Neural crest cell (in vitro differentiated cells): ENCODE measurements at regions not wholly inside any gene's neighbourhood (a gene's known extent, or its start where the extent isn't known, plus 50 kb on each side); places are given as distances from the start of the nearest gene placed in this dataset.
"Not testable (repeated sequence)": the region's sequence is repeated elsewhere in the genome, so short reads cannot be mapped to it uniquely, and the experiment has no call there.

Experiments
- DNase-seq: peaks from one replicate; pipeline ENCODE4 v3.0.0; 2021; ENCODE audit warnings: low read depth, mixed read lengths, low spot score
- H3K27ac Mint-ChIP-seq: one replicate; pipeline ENCODE4 v1.8.0; 2021; ENCODE audit warnings: mild to moderate bottlenecking, mixed read lengths; ENCODE audit not compliant: unreplicated experiment
- H3K27me3 Mint-ChIP-seq: 2 replicates; pipeline ENCODE4 v1.8.0; 2021; ENCODE audit warnings: low read depth, mild to moderate bottlenecking, mixed read lengths
- H3K36me3 Mint-ChIP-seq: 2 replicates; pipeline ENCODE4 v1.8.0; 2021; ENCODE audit warnings: low read depth, mild to moderate bottlenecking, mixed read lengths
- H3K4me1 Mint-ChIP-seq: 2 replicates; pipeline ENCODE4 v1.8.0; 2021; ENCODE audit warnings: mixed read lengths
- H3K4me3 Mint-ChIP-seq: one replicate; pipeline ENCODE4 v1.8.0; 2021; ENCODE audit warnings: mild to moderate bottlenecking, mixed read lengths
- H3K9me3 Mint-ChIP-seq: 2 replicates; pipeline ENCODE4 v1.8.0; 2021; ENCODE audit warnings: mixed read lengths
- CTCF ChIP-seq: fragments of 200-600 bp; sonication (generic); conservative IDR thresholded peaks from 2 replicates; pipeline ENCODE4 v1.5.0; 2021; ENCODE audit warnings: antibody characterized with exemption, mild to moderate bottlenecking

GRCh38 chr6:71007298-71007697, 50.4 kb upstream of the B3GAT2 start:
- Mint-ChIP-seq H3K4me1 (peaks cover 12% of the 10 kb centered on the region), H3K36me3 (peaks cover 10% of the 10 kb centered on the region)

DNA sequence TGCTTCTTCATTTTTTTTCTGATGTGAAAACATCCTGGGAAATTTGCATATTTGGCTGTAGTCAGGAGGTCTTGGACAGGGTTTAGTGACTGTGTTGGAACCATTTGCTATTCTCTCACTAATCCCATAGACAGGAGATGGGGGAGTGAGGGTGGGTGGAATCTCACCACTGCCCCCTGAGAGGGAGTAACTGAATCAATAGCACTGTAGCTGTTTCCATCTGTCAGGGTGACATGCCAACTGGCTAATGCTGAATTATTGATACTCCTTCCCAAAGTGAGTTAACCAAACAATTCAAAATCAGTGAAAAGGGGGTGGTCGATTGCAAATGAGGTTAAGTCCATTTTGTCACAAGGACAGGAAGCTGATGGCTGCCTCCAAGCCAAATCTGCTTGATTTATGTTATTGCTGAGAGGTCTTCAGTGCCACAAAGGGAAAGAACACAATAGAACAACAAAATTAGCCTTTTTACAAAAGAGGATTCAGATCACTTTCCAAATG, 55.1 kb upstream of the B3GAT2 start:
- Mint-ChIP-seq H3K27ac (no peak overlapping the region), H3K27me3 (no peaks in the 10 kb centered on the region), H3K4me3 (no peak overlapping the region), H3K9me3 (peaks cover 3% of the 10 kb centered on the region), H3K36me3 (no peaks in the 10 kb centered on the region), H3K4me1 (peaks cover 21% of the 10 kb centered on the region)
- TF ChIP-seq CTCF = no peak
- DNase-seq = no peak

More at GRCh38 chr6:71007298-71007697, 50.4 kb upstream of the B3GAT2 start:
- not testable (repeated sequence) for DNase-seq, H3K27ac Mint-ChIP-seq, H3K4me3 Mint-ChIP-seq, H3K27me3 Mint-ChIP-seq
- H3K9me3 Mint-ChIP-seq = peaks cover 12% of the 10 kb centered on the region

GRCh38 chr6:71012866-71013469, 56.1 kb upstream of the B3GAT2 start:
- Mint-ChIP-seq H3K4me3 (no peak overlapping the region), H3K36me3 (no peaks in the 10 kb centered on the region), H3K27ac (no peak overlapping the region), H3K27me3 (no peaks in the 10 kb centered on the region), H3K4me1 (peaks cover 21% of the 10 kb centered on the region), H3K9me3 (no peaks in the 10 kb centered on the region)
- TF ChIP-seq CTCF = peak; percentile 93
- DNase-seq = peak; percentile 15

DNA sequence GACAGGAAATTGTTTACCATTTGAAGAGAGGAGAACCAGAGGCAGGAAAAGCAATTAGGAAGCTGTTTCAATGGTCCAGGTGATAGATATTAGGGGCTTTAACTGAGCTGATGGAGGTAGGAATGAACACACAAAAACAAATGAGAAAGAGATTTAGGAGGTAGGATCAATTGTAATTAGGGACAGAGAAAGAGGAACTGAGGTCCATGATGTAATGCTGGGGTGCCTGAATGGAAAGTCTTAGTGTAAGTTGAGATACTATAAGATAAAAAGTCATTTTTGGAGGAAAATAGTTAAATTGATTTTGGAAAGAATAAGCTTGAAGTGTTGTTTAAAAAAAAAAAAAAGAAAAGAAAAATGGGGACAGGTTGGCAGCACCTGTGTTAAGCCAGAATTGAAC, 58.5 kb upstream of the B3GAT2 start:
- peaks cover 2% of the 10 kb centered on the region for H3K36me3 Mint-ChIP-seq
- DNase-seq = no peak
- H3K4me1 Mint-ChIP-seq = peaks cover 21% of the 10 kb centered on the region
- H3K27ac Mint-ChIP-seq = peak overlapping the region; percentile 9
- no peak overlapping the region for H3K4me3 Mint-ChIP-seq
- TF ChIP-seq CTCF = no peak
- H3K27me3 Mint-ChIP-seq = no peaks in the 10 kb centered on the region
- H3K9me3 Mint-ChIP-seq = no peaks in the 10 kb centered on the region

- Mint-ChIP-seq H3K36me3 (peaks cover 7% of the 10 kb centered on the region), H3K4me3 (no peak overlapping the region), H3K9me3 (peaks cover 11% of the 10 kb centered on the region), H3K4me1 (peaks cover 54% of the 10 kb centered on the region), H3K27ac (no peak overlapping the region), H3K27me3 (no peaks in the 10 kb centered on the region)
- DNase-seq = no peak
- no peak for TF ChIP-seq CTCF
These were observed 71.5 kb upstream of the B3GAT2 start for GRCh38 chr6:71028236-71028876.

DNA sequence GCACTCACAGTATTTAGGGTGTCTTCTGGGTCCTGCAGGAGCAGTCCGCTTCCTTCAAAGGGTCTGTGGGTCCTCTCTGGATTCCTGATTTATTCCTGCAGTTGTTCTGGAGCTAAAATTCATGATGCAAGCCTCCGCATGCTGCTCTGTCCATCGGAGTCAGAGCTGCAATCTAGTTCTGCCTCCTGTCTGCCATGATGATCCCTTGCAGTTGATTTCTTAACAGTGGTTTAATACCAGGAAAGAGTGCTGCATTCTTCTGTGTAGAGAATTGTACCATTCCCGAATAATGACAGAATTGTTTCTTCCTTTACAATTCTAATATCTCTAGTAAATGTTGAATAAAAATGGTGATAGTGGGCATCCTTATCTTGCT, 72.0 kb upstream of the B3GAT2 start:
- Mint-ChIP-seq H3K9me3 (peaks cover 11% of the 10 kb centered on the region), H3K27me3 (no peaks in the 10 kb centered on the region), H3K36me3 (peaks cover 7% of the 10 kb centered on the region), H3K27ac (no peak overlapping the region), H3K4me1 (peaks cover 59% of the 10 kb centered on the region), H3K4me3 (no peak overlapping the region)
- no peak for DNase-seq
- no peak for TF ChIP-seq CTCF
